Fibroblast of mammary gland (primary cell): ENCODE measurements at regions not wholly inside any gene's neighbourhood (a gene's known extent, or its start where the extent isn't known, plus 50 kb on each side); places are given as distances from the start of the nearest gene placed in this dataset.

Experiments
- DNase-seq: peaks from one replicate; pipeline ENCODE4 v3.0.0-alpha.2; 2010; ENCODE audit warnings: low read depth
- H3K4me3 ChIP-seq: 2 replicates; pipeline ENCODE4 v1.5.1; 2011; ENCODE audit warnings: low read depth, mild to moderate bottlenecking, low read length, moderate library complexity; ENCODE audit not compliant: control insufficient read depth
- TF ChIP-seq, protein P1 (sequence below): conservative IDR thresholded peaks from 2 replicates; pipeline ENCODE4 v1.5.1; 2011; ENCODE audit warnings: low read depth, low read length, inconsistent platforms; ENCODE audit not compliant: control insufficient read depth, insufficient read depth

GRCh38 chr1:185488808-185489207, 171.8 kb upstream of the IVNS1ABP start:
- TF ChIP-seq, protein P1, sequence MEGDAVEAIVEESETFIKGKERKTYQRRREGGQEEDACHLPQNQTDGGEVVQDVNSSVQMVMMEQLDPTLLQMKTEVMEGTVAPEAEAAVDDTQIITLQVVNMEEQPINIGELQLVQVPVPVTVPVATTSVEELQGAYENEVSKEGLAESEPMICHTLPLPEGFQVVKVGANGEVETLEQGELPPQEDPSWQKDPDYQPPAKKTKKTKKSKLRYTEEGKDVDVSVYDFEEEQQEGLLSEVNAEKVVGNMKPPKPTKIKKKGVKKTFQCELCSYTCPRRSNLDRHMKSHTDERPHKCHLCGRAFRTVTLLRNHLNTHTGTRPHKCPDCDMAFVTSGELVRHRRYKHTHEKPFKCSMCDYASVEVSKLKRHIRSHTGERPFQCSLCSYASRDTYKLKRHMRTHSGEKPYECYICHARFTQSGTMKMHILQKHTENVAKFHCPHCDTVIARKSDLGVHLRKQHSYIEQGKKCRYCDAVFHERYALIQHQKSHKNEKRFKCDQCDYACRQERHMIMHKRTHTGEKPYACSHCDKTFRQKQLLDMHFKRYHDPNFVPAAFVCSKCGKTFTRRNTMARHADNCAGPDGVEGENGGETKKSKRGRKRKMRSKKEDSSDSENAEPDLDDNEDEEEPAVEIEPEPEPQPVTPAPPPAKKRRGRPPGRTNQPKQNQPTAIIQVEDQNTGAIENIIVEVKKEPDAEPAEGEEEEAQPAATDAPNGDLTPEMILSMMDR: no peak
- H3K4me3 ChIP-seq: no peak overlapping the region
- DNase-seq: no peak

- no peak for DNase-seq
- H3K4me3 ChIP-seq: no peak overlapping the region
- TF ChIP-seq, protein P1: no peak
Observed at GRCh38 chr1:185487936-185488335, 170.9 kb upstream of the IVNS1ABP start.

DNA sequence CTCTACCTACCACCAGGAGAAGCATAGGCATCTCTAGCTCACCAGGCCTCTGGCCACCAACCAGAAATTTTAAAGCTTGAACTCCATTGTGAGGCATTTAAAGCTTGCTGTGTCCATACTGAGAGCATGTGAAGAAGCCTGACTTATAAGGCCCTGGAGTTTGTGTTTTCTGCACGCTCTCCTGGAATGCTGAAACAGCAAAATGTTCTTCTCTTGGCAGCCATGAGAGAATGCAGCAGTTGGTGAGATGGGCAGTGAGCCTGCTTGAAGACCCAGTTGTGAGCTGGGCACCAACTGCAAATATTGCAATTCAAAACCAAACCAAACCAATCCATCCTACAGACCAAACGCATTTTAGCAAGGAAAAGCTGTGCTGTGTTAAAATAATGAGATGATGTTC, 170.0 kb upstream of the IVNS1ABP start:
- TF ChIP-seq, protein P1: no peak
- no peak overlapping the region for H3K4me3 ChIP-seq
- no peak for DNase-seq

DNA sequence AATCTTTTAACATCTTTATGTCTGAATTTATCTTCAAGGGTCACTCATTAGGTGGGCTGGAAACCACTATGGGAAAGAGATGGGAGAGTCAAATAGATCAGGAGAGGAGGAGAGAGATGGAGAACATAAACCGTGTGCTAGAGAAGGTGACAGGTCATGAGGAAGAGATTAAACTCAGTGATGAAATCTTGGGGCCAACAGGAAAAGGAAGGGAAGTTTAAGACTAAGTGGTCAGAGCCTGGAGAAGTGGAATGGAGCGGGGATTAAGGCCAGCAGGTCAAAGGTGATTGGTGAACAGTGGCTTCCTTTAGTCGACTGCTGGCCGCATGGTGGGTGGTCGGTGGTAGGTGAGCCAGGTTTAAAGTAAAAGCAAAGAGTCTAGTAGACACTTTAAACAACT, 169.3 kb upstream of the IVNS1ABP start:
- no peak overlapping the region for H3K4me3 ChIP-seq
- DNase-seq: no peak
- TF ChIP-seq, protein P1: no peak

DNA sequence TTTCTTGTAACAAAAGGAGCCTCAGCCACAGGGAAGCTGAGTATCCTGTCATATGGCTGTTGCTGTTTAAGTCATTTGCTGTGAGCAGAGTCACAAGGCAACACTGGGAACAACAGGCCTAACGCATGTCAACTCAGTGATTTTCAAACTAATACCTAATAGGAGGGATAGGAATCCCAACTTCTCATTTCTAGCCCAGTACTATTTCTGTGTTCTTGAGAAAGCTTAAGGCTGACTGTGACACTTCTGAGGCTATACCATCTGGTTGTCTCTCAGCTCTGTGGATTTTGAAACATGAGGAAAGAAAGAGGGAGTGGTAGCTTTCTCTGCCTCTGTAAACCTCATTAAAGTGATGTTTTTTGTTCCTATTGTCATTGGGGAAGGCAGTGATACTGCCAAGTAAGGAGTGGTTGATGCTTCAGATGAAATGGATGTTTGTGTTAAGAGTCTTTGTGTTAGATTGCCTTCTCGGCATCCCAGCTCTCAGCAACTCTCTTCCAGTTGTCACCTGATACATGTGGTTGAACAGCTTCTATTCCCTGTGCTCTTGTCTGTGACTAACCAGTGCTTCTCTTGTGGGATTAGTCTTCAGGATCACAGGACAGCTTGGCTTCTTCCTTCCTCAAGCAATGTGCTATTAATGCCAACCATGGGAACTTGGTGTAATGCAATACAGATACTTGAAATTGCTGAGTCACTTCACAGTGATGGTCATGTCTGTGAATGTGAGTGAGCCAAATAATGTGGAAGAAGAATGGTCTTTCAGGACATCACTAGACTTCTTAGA, 166.8 kb upstream of the IVNS1ABP start:
- TF ChIP-seq, protein P1: no peak
- peak; percentile 94 for DNase-seq
- no peak overlapping the region for H3K4me3 ChIP-seq

DNA sequence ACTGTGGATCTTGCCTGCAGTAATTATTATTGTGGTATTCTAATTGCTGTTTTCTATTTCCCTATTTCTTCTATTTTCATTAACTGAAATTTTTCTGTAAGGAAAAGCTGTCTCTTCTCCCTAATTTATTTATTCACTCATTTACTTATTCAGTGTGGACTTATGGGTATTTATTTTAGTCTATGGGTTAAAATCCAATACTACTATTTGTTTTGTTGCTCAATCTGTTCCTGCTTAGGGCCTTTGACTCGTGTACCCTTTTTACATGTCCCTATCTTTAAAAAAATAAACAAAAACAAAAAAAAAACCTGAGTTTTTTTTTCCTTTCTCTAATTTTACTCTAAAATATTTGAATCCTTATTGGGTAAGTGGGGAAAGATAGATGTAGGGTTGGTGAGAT, 166.2 kb upstream of the IVNS1ABP start:
- TF ChIP-seq, protein P1: no peak
- DNase-seq: no peak
- H3K4me3 ChIP-seq: no peak overlapping the region
